GM10248 (cell line): ENCODE measurements at regions not wholly inside any gene's neighbourhood (a gene's known extent, or its start where the extent isn't known, plus 50 kb on each side); places are given as distances from the start of the nearest gene placed in this dataset.

Source experiments
- CTCF ChIA-PET: fragments of 300-600 bp; sonication (Branson Sonifier 250); formaldehyde crosslinking; extraction: SDS; loops from one replicate; lab custom pipeline; 2021; ENCODE audit warnings: antibody characterized with exemption; lab: Yijun Ruan, JAX
- POLR2A ChIA-PET: fragments of 350-650 bp; sonication (Branson Sonifier 250); formaldehyde crosslinking; extraction: SDS; loops from one replicate; lab custom pipeline; 2020; ENCODE audit warnings: antibody characterized with exemption; lab: Yijun Ruan, JAX
- DNase-seq: peaks from one replicate; pipeline ENCODE4 v3.0.0; 2012; ENCODE audit errors: extremely low spot score
- TF ChIP-seq, protein P1 (sequence below): IDR thresholded peaks from 2 replicates; pipeline ENCODE4 v1.5.1; 2012; ENCODE audit warnings: mild to moderate bottlenecking, low read depth; ENCODE audit errors: extremely low read depth, missing control alignments, control extremely low read depth

DNA sequence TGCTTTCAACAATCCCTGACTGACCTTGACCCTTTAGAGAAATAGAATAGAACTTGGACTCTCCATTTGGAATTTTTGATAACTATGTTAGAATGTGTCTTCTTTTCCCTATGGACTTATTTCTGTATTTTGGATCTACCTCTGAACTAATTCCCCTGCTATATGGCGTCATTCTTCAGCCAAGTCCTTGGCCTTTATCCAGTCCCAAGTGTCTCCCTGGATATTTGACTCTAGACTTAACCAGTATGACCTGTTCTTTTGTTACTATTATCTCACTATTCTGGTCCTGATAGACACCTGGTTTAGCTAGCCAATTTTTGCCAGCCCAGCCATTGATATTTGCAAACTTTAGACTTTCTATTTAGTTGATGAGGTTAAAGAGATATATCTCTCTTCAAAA lies 186.8 kb downstream of the KCNS3 start:
- CTCF ChIA-PET, result interaction anchor here (2.5 kb wide), 1 partner anchor 84 kb away, joined by 7 read pairs; no protein-coding TSS in a partner anchor
- DNase-seq, result no peak
- POLR2A ChIA-PET, result no interaction called here
- TF ChIP-seq, protein P1, sequence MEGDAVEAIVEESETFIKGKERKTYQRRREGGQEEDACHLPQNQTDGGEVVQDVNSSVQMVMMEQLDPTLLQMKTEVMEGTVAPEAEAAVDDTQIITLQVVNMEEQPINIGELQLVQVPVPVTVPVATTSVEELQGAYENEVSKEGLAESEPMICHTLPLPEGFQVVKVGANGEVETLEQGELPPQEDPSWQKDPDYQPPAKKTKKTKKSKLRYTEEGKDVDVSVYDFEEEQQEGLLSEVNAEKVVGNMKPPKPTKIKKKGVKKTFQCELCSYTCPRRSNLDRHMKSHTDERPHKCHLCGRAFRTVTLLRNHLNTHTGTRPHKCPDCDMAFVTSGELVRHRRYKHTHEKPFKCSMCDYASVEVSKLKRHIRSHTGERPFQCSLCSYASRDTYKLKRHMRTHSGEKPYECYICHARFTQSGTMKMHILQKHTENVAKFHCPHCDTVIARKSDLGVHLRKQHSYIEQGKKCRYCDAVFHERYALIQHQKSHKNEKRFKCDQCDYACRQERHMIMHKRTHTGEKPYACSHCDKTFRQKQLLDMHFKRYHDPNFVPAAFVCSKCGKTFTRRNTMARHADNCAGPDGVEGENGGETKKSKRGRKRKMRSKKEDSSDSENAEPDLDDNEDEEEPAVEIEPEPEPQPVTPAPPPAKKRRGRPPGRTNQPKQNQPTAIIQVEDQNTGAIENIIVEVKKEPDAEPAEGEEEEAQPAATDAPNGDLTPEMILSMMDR, result no peak

DNA sequence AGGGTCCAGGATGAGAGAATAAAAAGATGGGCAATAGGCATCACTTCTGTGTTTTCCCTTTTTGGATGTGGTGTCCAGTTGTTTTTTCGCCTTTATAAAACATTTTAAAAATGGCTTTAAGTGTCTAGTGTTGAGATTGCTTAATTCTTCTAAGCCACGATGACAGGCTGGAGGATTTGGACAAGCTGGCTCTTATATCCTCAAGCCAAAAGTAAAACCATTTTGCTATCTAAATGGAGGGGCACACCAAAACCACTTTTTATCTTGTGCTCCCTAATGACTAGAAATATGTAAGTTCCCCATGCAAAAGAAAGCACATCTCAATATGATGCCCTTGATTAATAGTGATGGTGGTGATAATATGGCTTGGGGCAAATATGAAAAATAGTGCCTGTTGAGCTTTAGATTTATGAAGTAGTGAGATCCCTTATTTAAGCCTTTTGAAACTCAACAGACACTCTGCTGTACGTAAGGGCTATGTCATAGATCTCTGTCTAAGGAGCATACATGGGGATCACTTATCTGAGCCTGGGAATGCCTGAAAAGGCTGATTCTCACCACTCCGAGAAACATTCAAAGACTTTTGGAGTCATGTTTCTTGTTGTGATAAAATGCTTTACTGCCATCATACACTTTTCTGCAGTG lies 185.5 kb downstream of the KCNS3 start:
- no peak for DNase-seq
- CTCF ChIA-PET, result no interaction called here
- TF ChIP-seq, protein P1, result no peak
- POLR2A ChIA-PET, result no interaction called here

DNA sequence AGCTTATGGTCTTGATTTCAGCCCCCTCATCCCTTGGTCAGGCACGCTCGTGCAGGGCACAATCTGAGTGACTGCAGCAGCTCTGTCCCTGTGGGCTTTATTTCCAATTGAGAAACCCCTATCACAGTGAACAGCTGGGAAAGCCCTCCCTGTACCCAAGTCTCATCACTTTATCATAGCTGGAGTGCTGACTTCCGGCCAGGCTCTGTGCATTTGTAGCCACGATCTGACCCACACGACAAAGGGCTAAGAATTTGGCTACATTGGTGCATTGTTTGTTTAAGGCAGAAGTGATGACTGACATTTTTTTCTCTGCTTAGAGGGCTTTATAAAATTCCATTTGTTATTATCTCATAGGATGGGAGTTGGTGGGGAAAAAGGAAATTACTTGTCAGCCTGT lies 184.4 kb downstream of the KCNS3 start:
- ChIA-PET POLR2A (no interaction called here), CTCF (interaction anchor here (1.0 kb wide), 1 partner anchor 15 kb away, joined by 3 read pairs; no protein-coding TSS in a partner anchor)
- TF ChIP-seq, protein P1, result no peak
- DNase-seq, result no peak

DNA sequence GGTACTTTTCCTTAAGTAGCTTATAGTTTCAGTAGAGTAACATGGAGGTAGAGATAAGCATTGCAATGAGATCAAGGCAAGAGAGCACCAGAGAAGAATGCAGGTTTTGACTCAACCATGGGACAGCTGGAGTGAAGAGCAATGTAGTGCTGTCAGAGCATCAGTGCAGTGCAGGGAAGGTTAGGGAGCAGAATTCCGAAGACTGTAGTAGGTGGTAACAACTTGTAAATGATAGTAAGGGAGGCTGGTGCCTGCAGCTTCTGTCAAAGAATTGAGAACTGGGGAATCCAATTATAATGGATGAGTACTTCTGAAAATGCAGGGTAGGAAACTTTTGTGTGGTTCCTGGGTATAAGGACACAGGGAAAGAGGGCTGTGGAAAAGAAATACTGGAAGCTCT lies 183.2 kb downstream of the KCNS3 start:
- no peak for DNase-seq
- ChIA-PET POLR2A (no interaction called here), CTCF (no interaction called here)
- TF ChIP-seq, protein P1, result no peak

DNA sequence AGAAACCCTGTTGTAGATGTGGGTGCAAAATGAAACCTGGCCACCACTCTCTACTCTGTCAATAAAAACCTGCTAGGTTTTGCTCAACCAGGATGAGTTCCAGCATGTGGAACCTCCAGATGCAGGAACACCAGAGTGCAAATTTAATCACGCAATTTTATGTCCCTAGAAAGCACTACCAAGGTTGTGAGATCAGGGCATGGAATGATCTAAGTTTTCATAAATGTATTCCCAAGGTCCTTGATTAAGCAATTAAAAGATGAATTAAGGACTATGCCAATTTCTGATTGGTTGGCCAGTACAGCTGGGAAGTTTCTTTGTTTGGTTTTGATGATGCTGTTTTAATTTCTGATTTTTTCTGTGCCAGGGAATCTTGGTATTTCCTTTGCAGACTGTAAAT lies 179.2 kb downstream of the KCNS3 start:
- no peak for DNase-seq
- POLR2A ChIA-PET, result no interaction called here
- TF ChIP-seq, protein P1, result no peak
- CTCF ChIA-PET, result no interaction called here

DNA sequence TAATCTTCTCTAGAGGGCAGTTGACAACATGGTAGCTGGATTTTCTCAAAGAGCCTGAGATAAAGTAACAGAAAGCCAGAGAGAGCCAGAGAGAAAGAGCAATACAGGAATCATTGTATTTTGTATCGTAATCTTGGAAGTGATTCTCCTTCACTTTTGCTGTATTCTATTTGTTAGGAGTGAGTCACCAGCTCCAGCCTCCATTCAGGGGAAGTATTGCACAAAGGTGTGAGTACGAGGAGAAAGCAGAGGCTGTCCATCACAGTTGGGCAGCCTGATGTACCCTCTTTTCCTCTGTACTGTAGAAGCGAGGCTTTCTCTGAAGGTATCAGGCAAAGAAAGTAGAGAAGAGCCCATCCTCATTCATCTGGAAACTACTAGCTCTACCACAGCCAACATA lies 176.8 kb downstream of the KCNS3 start:
- POLR2A ChIA-PET, result no interaction called here
- no peak for DNase-seq
- TF ChIP-seq, protein P1, result no peak
- CTCF ChIA-PET, result interaction anchor here (1.2 to 1.4 kb wide), 2 partner anchors 12 to 16 kb away, joined by 3 read pairs; no protein-coding TSS in a partner anchor
